Erythroblast (primary cell): ENCODE measurements at regions not wholly inside any gene's neighbourhood (a gene's known extent, or its start where the extent isn't known, plus 50 kb on each side); places are given as distances from the start of the nearest gene placed in this dataset.

Source experiments
- GATA1 ChIP-seq: IDR thresholded peaks from 2 replicates; pipeline ENCODE4 v1.6.1; 2011; ENCODE audit warnings: low read depth, mild to moderate bottlenecking, control low read depth, low read length, moderate library complexity
- POLR2A ChIP-seq: IDR thresholded peaks from 2 replicates; pipeline ENCODE4 v1.6.1; 2011; ENCODE audit warnings: mild to moderate bottlenecking, low read length

DNA sequence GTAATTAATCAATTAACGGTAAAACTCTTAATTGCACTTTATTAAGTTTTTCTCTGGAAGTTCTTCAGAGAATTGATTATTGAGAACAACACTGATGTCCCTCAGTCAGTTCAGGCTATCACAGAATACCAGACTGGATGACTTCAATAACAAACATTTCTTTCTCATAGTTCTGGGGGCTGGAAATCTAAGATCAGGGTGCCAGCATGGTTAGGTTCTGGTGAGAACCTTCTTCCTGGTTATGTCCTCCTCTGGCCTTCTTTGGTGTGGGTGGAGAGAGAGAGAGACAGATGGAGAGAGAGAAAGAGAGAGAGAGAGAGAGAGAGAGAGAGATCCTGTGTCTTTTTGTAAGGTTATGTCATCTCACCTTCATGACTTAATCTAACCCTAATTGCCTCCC is 71.4 kb upstream of the DAP start:
- TF ChIP-seq POLR2A = no peak
- no peak for TF ChIP-seq GATA1
